ENCODE measurements at regions not wholly inside any gene's neighbourhood (a gene's known extent, or its start where the extent isn't known, plus 50 kb on each side); places are given as distances from the start of the nearest gene placed in this dataset.

DNA sequence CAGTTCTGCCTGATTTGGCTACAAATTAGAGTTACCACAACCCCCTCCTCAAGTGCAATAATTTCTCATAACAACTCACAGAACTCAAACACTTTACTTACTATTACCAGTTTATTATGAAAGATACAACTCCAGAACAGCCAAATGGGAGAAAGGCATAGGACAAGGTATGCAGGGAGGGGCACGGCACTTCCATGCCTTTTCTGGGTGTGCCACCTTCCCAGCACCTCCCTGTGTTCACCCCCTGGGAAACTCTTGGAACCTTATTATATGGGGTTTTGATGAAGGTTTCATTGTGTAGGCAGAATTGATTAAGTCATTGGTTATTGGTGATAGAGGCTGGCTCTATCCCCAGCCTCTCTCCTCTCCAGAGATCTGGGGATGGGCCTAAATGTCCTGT is 66.6 kb upstream of the RAP2B start:
- TF ChIP-seq REST (IDR thresholded peaks at IDR 0.05): no peak
- TF ChIP-seq, protein P1, sequence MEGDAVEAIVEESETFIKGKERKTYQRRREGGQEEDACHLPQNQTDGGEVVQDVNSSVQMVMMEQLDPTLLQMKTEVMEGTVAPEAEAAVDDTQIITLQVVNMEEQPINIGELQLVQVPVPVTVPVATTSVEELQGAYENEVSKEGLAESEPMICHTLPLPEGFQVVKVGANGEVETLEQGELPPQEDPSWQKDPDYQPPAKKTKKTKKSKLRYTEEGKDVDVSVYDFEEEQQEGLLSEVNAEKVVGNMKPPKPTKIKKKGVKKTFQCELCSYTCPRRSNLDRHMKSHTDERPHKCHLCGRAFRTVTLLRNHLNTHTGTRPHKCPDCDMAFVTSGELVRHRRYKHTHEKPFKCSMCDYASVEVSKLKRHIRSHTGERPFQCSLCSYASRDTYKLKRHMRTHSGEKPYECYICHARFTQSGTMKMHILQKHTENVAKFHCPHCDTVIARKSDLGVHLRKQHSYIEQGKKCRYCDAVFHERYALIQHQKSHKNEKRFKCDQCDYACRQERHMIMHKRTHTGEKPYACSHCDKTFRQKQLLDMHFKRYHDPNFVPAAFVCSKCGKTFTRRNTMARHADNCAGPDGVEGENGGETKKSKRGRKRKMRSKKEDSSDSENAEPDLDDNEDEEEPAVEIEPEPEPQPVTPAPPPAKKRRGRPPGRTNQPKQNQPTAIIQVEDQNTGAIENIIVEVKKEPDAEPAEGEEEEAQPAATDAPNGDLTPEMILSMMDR (IDR thresholded peaks at IDR 0.05): no peak
- TF ChIP-seq ESRRA (IDR thresholded peaks at IDR 0.05; ENCODE audit: borderline replicate concordance, low read length): no peak
- TF ChIP-seq, protein P2, sequence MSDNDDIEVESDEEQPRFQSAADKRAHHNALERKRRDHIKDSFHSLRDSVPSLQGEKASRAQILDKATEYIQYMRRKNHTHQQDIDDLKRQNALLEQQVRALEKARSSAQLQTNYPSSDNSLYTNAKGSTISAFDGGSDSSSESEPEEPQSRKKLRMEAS (IDR thresholded peaks at IDR 0.05): no peak
- TF ChIP-seq RCOR1 (IDR thresholded peaks at IDR 0.05; ENCODE audit: low read depth, low read length): no peak
- TF ChIP-seq MAZ (IDR thresholded peaks at IDR 0.05; ENCODE audit: borderline replicate concordance, low read depth, low read length): no peak
- TF ChIP-seq USF2 (IDR thresholded peaks at IDR 0.05): no peak
- no peak for TF ChIP-seq KDM5A (IDR thresholded peaks at IDR 0.05)
- TF ChIP-seq POLR2AphosphoS2 (conservative IDR thresholded peaks at IDR 0.05; ENCODE audit: low read length): no peak
- no peak for TF ChIP-seq EP300 (IDR thresholded peaks at IDR 0.05)
- no peak for TF ChIP-seq ZFP36 (IDR thresholded peaks at IDR 0.05; ENCODE audit: borderline replicate concordance, partially characterized antibody)
- no peak for TF ChIP-seq JUN (IDR thresholded peaks at IDR 0.05)
